Stomach (tissue), 4 donors: ENCODE measurements at regions not wholly inside any gene's neighbourhood (a gene's known extent, or its start where the extent isn't known, plus 50 kb on each side); places are given as distances from the start of the nearest gene placed in this dataset.

Experiments used
- CTCF ChIP-seq, 7 experiments: fragments of 450-650 bp in 4 of 7; fragments of 200-600 bp in 3 of 7; sonication (generic) in 3 of 7; IDR thresholded peaks; one replicate each; pipeline ENCODE4 v1.5.1; 2016 to 2019; ENCODE audit warnings: antibody characterized with exemption in 7 of 7, control low read depth in 2 of 7, mild to moderate bottlenecking in 1 of 7
- POLR2A ChIP-seq, 4 donors: fragments of 450-650 bp; IDR thresholded peaks; one replicate each; pipeline ENCODE4 v1.6.1; 2016; ENCODE audit warnings: antibody characterized with exemption in 4 of 4, control low read depth in 2 of 4, mild to moderate bottlenecking in 1 of 4, moderate library complexity in 1 of 4
- POLR2AphosphoS5 ChIP-seq, 3 donors: sonication (generic); formaldehyde crosslinking; IDR thresholded peaks; one replicate each; pipeline ENCODE4 v1.6.1; 2016; ENCODE audit warnings: antibody characterized with exemption in 3 of 3

GRCh38 chr18:47758000-47758399 lies 172.5 kb downstream of the SMAD2 start:
- TF ChIP-seq POLR2A (IDR thresholded peaks at IDR 0.05) (no peak), POLR2AphosphoS5 (IDR thresholded peaks at IDR 0.05) (no peak), CTCF (IDR thresholded peaks at IDR 0.05) (no peak)
